H4 (cell line): ENCODE measurements at regions not wholly inside any gene's neighbourhood (a gene's known extent, or its start where the extent isn't known, plus 50 kb on each side); places are given as distances from the start of the nearest gene placed in this dataset.
A peak's percentile ranks its signal among the peaks of the same experiment; 100 is the strongest.
"Not testable (repeated sequence)": the region's sequence is repeated elsewhere in the genome, so short reads cannot be mapped to it uniquely, and the experiment has no call there.

ENCODE experiments used
- DNase-seq: peaks from one replicate; pipeline ENCODE4 v3.0.0-alpha.2; 2015; ENCODE audit warnings: low spot score

- DNase-seq: no peak
These were observed 1413.5 kb upstream of the RAG2 start for GRCh38 chr11:38011496-38011895.

- DNase-seq: no peak
These were observed 1411.9 kb upstream of the RAG2 start for GRCh38 chr11:38009932-38010331.

GRCh38 chr11:38006466-38006865 is 1408.4 kb upstream of the RAG2 start:
- DNase-seq: no peak

GRCh38 chr11:38005597-38005996 is 1407.6 kb upstream of the RAG2 start:
- no peak for DNase-seq

- no peak for DNase-seq
These were observed 1401.1 kb upstream of the RAG2 start for GRCh38 chr11:37999171-37999570.

GRCh38 chr11:37995886-37996285 is 1397.8 kb upstream of the RAG2 start:
- no peak for DNase-seq

GRCh38 chr11:37988031-37988430 is 1390.0 kb upstream of the RAG2 start:
- DNase-seq: peak; percentile 95

- DNase-seq: no peak
These were observed 1387.0 kb upstream of the RAG2 start for GRCh38 chr11:37984991-37985390.

GRCh38 chr11:37978647-37979046 is 1380.6 kb upstream of the RAG2 start:
- no peak for DNase-seq

- no peak for DNase-seq
These were observed 1375.9 kb upstream of the RAG2 start for GRCh38 chr11:37973941-37974340.

- DNase-seq: no peak
These were observed 1374.7 kb upstream of the RAG2 start for GRCh38 chr11:37972691-37973090.

GRCh38 chr11:37969336-37969735 is 1371.3 kb upstream of the RAG2 start:
- DNase-seq: not testable (repeated sequence)

- DNase-seq: no peak
These were observed 1370.1 kb upstream of the RAG2 start for GRCh38 chr11:37968148-37968547.

- DNase-seq: no peak
These were observed 1369.6 kb upstream of the RAG2 start for GRCh38 chr11:37967635-37968034.

- DNase-seq: no peak
These were observed 1365.4 kb upstream of the RAG2 start for GRCh38 chr11:37963440-37963839.

GRCh38 chr11:37957717-37958116 is 1359.7 kb upstream of the RAG2 start:
- no peak for DNase-seq

GRCh38 chr11:37951996-37952395 is 1354.0 kb upstream of the RAG2 start:
- DNase-seq: no peak

- no peak for DNase-seq
These were observed 1350.2 kb upstream of the RAG2 start for GRCh38 chr11:37948258-37948657.

- no peak for DNase-seq
These were observed 1349.8 kb upstream of the RAG2 start for GRCh38 chr11:37947821-37948220.

- DNase-seq: peak; percentile 63
These were observed 1348.2 kb upstream of the RAG2 start for GRCh38 chr11:37946155-37946766.

- DNase-seq: peak; percentile 18
These were observed 1344.0 kb upstream of the RAG2 start for GRCh38 chr11:37942081-37942480.

- no peak for DNase-seq
These were observed 1331.1 kb upstream of the RAG2 start for GRCh38 chr11:37929100-37929653.

GRCh38 chr11:37926772-37927171 is 1328.7 kb upstream of the RAG2 start:
- no peak for DNase-seq

GRCh38 chr11:37916331-37916730 is 1318.3 kb upstream of the RAG2 start:
- no peak for DNase-seq
